OCI-LY3 (cell line): ENCODE measurements at regions not wholly inside any gene's neighbourhood (a gene's known extent, or its start where the extent isn't known, plus 50 kb on each side); places are given as distances from the start of the nearest gene placed in this dataset.

Source experiments
- EZH2phosphoT487 ChIP-seq: fragments of 200-600 bp; shearing (Covaris generic); IDR thresholded peaks from 2 replicates; pipeline ENCODE4 v1.6.1; 2018; ENCODE audit warnings: antibody characterized with exemption, mixed run types, low read depth
- TF ChIP-seq, protein P1 (sequence below): fragments of 200-600, 300-600 bp; sonication (generic); IDR thresholded peaks from 2 replicates; pipeline ENCODE4 v1.5.1; 2014; ENCODE audit warnings: antibody characterized with exemption, low read length, low read depth

DNA sequence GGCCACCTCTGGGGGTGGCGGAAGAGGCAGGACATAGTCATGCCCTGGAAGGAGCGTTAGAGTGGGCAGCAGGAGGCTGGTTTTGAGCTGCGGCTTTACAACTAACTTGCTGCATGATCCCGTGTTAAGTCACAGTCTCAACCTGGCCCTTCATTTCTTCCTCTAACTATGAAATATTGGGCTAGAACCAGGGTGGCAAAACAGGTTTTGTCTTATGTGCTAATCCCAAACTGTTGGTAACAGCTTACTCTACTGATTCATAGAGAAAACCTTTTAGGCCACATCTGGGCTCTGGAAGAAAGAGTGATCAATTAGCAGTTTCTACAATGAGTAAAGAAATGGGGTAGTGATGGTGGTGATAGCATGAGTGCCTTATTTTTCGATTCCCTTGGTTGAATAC is 74.1 kb upstream of the CLINT1 start:
- TF ChIP-seq, protein P1, sequence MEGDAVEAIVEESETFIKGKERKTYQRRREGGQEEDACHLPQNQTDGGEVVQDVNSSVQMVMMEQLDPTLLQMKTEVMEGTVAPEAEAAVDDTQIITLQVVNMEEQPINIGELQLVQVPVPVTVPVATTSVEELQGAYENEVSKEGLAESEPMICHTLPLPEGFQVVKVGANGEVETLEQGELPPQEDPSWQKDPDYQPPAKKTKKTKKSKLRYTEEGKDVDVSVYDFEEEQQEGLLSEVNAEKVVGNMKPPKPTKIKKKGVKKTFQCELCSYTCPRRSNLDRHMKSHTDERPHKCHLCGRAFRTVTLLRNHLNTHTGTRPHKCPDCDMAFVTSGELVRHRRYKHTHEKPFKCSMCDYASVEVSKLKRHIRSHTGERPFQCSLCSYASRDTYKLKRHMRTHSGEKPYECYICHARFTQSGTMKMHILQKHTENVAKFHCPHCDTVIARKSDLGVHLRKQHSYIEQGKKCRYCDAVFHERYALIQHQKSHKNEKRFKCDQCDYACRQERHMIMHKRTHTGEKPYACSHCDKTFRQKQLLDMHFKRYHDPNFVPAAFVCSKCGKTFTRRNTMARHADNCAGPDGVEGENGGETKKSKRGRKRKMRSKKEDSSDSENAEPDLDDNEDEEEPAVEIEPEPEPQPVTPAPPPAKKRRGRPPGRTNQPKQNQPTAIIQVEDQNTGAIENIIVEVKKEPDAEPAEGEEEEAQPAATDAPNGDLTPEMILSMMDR: no peak
- TF ChIP-seq EZH2phosphoT487: no peak
